ENCODE measurements at regions not wholly inside any gene's neighbourhood (a gene's known extent, or its start where the extent isn't known, plus 50 kb on each side); places are given as distances from the start of the nearest gene placed in this dataset.
"Not testable (repeated sequence)": the region's sequence is repeated elsewhere in the genome, so short reads cannot be mapped to it uniquely, and the experiment has no call there.

- no peaks in the 10 kb centered on the region for H3K9me3 ChIP-seq (ENCODE audit: insufficient read depth, low read length)
- TF ChIP-seq EZH2phosphoT487 (IDR thresholded peaks at IDR 0.05; ENCODE audit: low read depth) (no peak), CTCF (IDR thresholded peaks at IDR 0.05; ENCODE audit: low read depth, low read length) (no peak)
- no peaks in the 10 kb centered on the region for H3K36me3 ChIP-seq (replicated peaks; ENCODE audit: low read depth, low read length)
- no peaks in the 10 kb centered on the region for H3K79me2 ChIP-seq (ENCODE audit: low read length)
- H3K27ac ChIP-seq (ENCODE audit: low read length): no peak overlapping the region
- H3K9ac ChIP-seq (ENCODE audit: low read length): no peak overlapping the region
- no peaks in the 10 kb centered on the region for H3K4me1 ChIP-seq (ENCODE audit: low read length)
- no peaks in the 10 kb centered on the region for H3K27me3 ChIP-seq (ENCODE audit: low read depth, low read length)
- no peak overlapping the region for H3K4me3 ChIP-seq (ENCODE audit: low read length)
- H4K20me1 ChIP-seq (ENCODE audit: insufficient read depth, low read length): no peaks in the 10 kb centered on the region
- H2AFZ ChIP-seq (ENCODE audit: low read depth, low read length): no peak overlapping the region
- no peak overlapping the region for H3K4me2 ChIP-seq (ENCODE audit: low read length)
Observed at GRCh38 chr6:12490351-12490903, 200.3 kb downstream of the EDN1 start.

- H3K4me2 ChIP-seq (ENCODE audit: low read length): no peak overlapping the region
- no peak for TF ChIP-seq EZH2phosphoT487 (IDR thresholded peaks at IDR 0.05; ENCODE audit: low read depth)
Observed at GRCh38 chr6:12490904-12491571, 200.9 kb downstream of the EDN1 start.

GRCh38 chr6:12492929-12493328, 202.8 kb downstream of the EDN1 start:
- not testable (repeated sequence) for H3K4me1 ChIP-seq (ENCODE audit: low read length); H3K4me2 ChIP-seq (ENCODE audit: low read length); H4K20me1 ChIP-seq (ENCODE audit: insufficient read depth, low read length); H3K27me3 ChIP-seq (ENCODE audit: low read depth, low read length); H3K4me3 ChIP-seq (ENCODE audit: low read length); H3K9me3 ChIP-seq (ENCODE audit: insufficient read depth, low read length); H3K79me2 ChIP-seq (ENCODE audit: low read length); H3K9ac ChIP-seq (ENCODE audit: low read length); H2AFZ ChIP-seq (ENCODE audit: low read depth, low read length); H3K27ac ChIP-seq (ENCODE audit: low read length); H3K36me3 ChIP-seq (replicated peaks; ENCODE audit: low read depth, low read length)

More at GRCh38 chr6:12490904-12491571, 200.9 kb downstream of the EDN1 start:
- Histone ChIP-seq H2AFZ (ENCODE audit: low read depth, low read length) (no peak overlapping the region), H3K9me3 (ENCODE audit: insufficient read depth, low read length) (no peaks in the 10 kb centered on the region), H3K4me1 (ENCODE audit: low read length) (no peaks in the 10 kb centered on the region), H3K27me3 (ENCODE audit: low read depth, low read length) (no peaks in the 10 kb centered on the region), H3K4me3 (ENCODE audit: low read length) (no peak overlapping the region), H3K79me2 (ENCODE audit: low read length) (no peaks in the 10 kb centered on the region), H3K9ac (ENCODE audit: low read length) (no peak overlapping the region), H3K36me3 (replicated peaks; ENCODE audit: low read depth, low read length) (no peaks in the 10 kb centered on the region), H4K20me1 (ENCODE audit: insufficient read depth, low read length) (no peaks in the 10 kb centered on the region), H3K27ac (ENCODE audit: low read length) (no peak overlapping the region)

GRCh38 chr6:12493446-12493845, 203.3 kb downstream of the EDN1 start:
- Histone ChIP-seq H3K9me3 (ENCODE audit: insufficient read depth, low read length) (no peaks in the 10 kb centered on the region), H3K4me3 (ENCODE audit: low read length) (no peak overlapping the region), H3K79me2 (ENCODE audit: low read length) (no peaks in the 10 kb centered on the region), H2AFZ (ENCODE audit: low read depth, low read length) (no peak overlapping the region), H3K4me1 (ENCODE audit: low read length) (no peaks in the 10 kb centered on the region), H3K27me3 (ENCODE audit: low read depth, low read length) (no peaks in the 10 kb centered on the region), H3K4me2 (ENCODE audit: low read length) (no peak overlapping the region), H4K20me1 (ENCODE audit: insufficient read depth, low read length) (no peaks in the 10 kb centered on the region), H3K36me3 (replicated peaks; ENCODE audit: low read depth, low read length) (no peaks in the 10 kb centered on the region), H3K27ac (ENCODE audit: low read length) (no peak overlapping the region), H3K9ac (ENCODE audit: low read length) (no peak overlapping the region)
- TF ChIP-seq EZH2phosphoT487 (IDR thresholded peaks at IDR 0.05; ENCODE audit: low read depth) (no peak), CTCF (IDR thresholded peaks at IDR 0.05; ENCODE audit: low read depth, low read length) (no peak)

- Histone ChIP-seq H3K9me3 (ENCODE audit: insufficient read depth, low read length) (no peaks in the 10 kb centered on the region), H3K36me3 (replicated peaks; ENCODE audit: low read depth, low read length) (no peaks in the 10 kb centered on the region), H3K9ac (ENCODE audit: low read length) (no peak overlapping the region), H4K20me1 (ENCODE audit: insufficient read depth, low read length) (no peaks in the 10 kb centered on the region), H3K4me1 (ENCODE audit: low read length) (no peaks in the 10 kb centered on the region), H3K27me3 (ENCODE audit: low read depth, low read length) (no peaks in the 10 kb centered on the region), H2AFZ (ENCODE audit: low read depth, low read length) (no peak overlapping the region), H3K27ac (ENCODE audit: low read length) (no peak overlapping the region), H3K4me3 (ENCODE audit: low read length) (no peak overlapping the region), H3K79me2 (ENCODE audit: low read length) (no peaks in the 10 kb centered on the region), H3K4me2 (ENCODE audit: low read length) (no peak overlapping the region)
- TF ChIP-seq EZH2phosphoT487 (IDR thresholded peaks at IDR 0.05; ENCODE audit: low read depth): no peak
- TF ChIP-seq CTCF (IDR thresholded peaks at IDR 0.05; ENCODE audit: low read depth, low read length): no peak
Observed at GRCh38 chr6:12494161-12494560, 204.0 kb downstream of the EDN1 start.
